ENCODE measurements at regions not wholly inside any gene's neighbourhood (a gene's known extent, or its start where the extent isn't known, plus 50 kb on each side); places are given as distances from the start of the nearest gene placed in this dataset.

GRCh38 chr1:165069829-165070228 is 286.7 kb downstream of the LMX1A start:
- no peaks in the 10 kb centered on the region for H3K36me3 ChIP-seq (replicated peaks in 1 of 2; ENCODE audit: control insufficient read depth in 1 of 2, insufficient read depth in 2 of 2, low read length in 1 of 2)
- no peaks in the 10 kb centered on the region for H4K20me1 ChIP-seq (ENCODE audit: insufficient read depth)
- no peak overlapping the region for H3K4me2 ChIP-seq
- no peaks in the 10 kb centered on the region for H3K79me2 ChIP-seq (ENCODE audit: insufficient read depth)
- WGBS (ENCODE audit: low lambda C conversion rate) = 33% methylated on average over 1 of the region's 1 CpG
- no peak overlapping the region for H3K9ac ChIP-seq
- H3K9me2 ChIP-seq = no peaks in the 10 kb centered on the region
- no peak overlapping the region for H2AFZ ChIP-seq (ENCODE audit: low read depth)
- H3K4me3 ChIP-seq (ENCODE audit: low read depth in 2 of 2, low read length in 1 of 2) = no peak overlapping the region
- CTCF ChIA-PET = interaction anchor here (0.7 to 1.6 kb wide), 3 partner anchors 283 to 1711 kb away, joined by 3 to 5 read pairs (median 5); no protein-coding TSS in a partner anchor
- no peak for TF ChIP-seq RXRA (IDR thresholded peaks at IDR 0.05; ENCODE audit: borderline replicate concordance, low read depth)
- H3K9me3 ChIP-seq = no peaks in the 10 kb centered on the region
- no peaks in the 10 kb centered on the region for H3F3A ChIP-seq (replicated peaks; ENCODE audit: insufficient read depth)
- no peaks in the 10 kb centered on the region for H3K27me3 ChIP-seq (ENCODE audit: insufficient read depth)
- H3K27ac ChIP-seq (ENCODE audit: low read depth in 2 of 2, low read length in 1 of 2) = no peak overlapping the region
- POLR2A ChIA-PET = no interaction called here
- DNase-seq = no peak
- H3K4me1 ChIP-seq (ENCODE audit: control insufficient read depth in 1 of 2, insufficient read depth in 2 of 2, low read depth in 1 of 2, low read length in 1 of 2) = no peaks in the 10 kb centered on the region

- ChIA-PET CTCF (no interaction called here), POLR2A (no interaction called here)
- Histone ChIP-seq H3K9me2 (no peaks in the 10 kb centered on the region), H2AFZ (ENCODE audit: low read depth) (no peak overlapping the region), H3F3A (replicated peaks; ENCODE audit: insufficient read depth) (no peaks in the 10 kb centered on the region), H3K36me3 (replicated peaks in 1 of 2; ENCODE audit: control insufficient read depth in 1 of 2, insufficient read depth in 2 of 2, low read length in 1 of 2) (no peaks in the 10 kb centered on the region), H3K4me2 (no peak overlapping the region), H3K4me3 (ENCODE audit: low read depth in 2 of 2, low read length in 1 of 2) (no peak overlapping the region), H3K27me3 (ENCODE audit: insufficient read depth) (no peaks in the 10 kb centered on the region), H3K9ac (no peak overlapping the region), H3K27ac (ENCODE audit: low read depth in 2 of 2, low read length in 1 of 2) (no peak overlapping the region), H3K79me2 (ENCODE audit: insufficient read depth) (no peaks in the 10 kb centered on the region), H4K20me1 (ENCODE audit: insufficient read depth) (no peaks in the 10 kb centered on the region), H3K9me3 (no peaks in the 10 kb centered on the region), H3K4me1 (ENCODE audit: control insufficient read depth in 1 of 2, insufficient read depth in 2 of 2, low read depth in 1 of 2, low read length in 1 of 2) (no peaks in the 10 kb centered on the region)
- TF ChIP-seq USF1 (IDR thresholded peaks at IDR 0.05; ENCODE audit: borderline replicate concordance, low read depth) (no peak), MXI1 (IDR thresholded peaks at IDR 0.05; ENCODE audit: low read depth, low read length) (no peak), TAF1 (IDR thresholded peaks at IDR 0.05; ENCODE audit: borderline replicate concordance, low read depth, low read length) (no peak), TEAD4 (IDR thresholded peaks at IDR 0.05; ENCODE audit: borderline replicate concordance, insufficient read depth) (no peak), EP300 (IDR thresholded peaks at IDR 0.05; ENCODE audit: borderline replicate concordance in 1 of 2, low read depth in 1 of 2, low read length in 1 of 2) (no peak), CTCF (IDR thresholded peaks at IDR 0.05) (no peak), FOXJ3 (CRISPR knock-in tag; IDR thresholded peaks at IDR 0.05) (no peak), MEF2A (IDR thresholded peaks at IDR 0.05; ENCODE audit: borderline replicate concordance, low read depth) (no peak), RAD21 (IDR thresholded peaks at IDR 0.05; ENCODE audit: low read length) (no peak), REST (IDR thresholded peaks at IDR 0.05; ENCODE audit: low read depth, low read length) (no peak), SMC3 (IDR thresholded peaks at IDR 0.05; ENCODE audit: low read depth, low read length) (no peak)
- 37% methylated on average over 5 of the region's 5 CpGs for WGBS (ENCODE audit: low lambda C conversion rate)
- no peak for DNase-seq
Observed at GRCh38 chr1:165068741-165069140, 287.8 kb downstream of the LMX1A start.
